ENCODE measurements at regions not wholly inside any gene's neighbourhood (a gene's known extent, or its start where the extent isn't known, plus 50 kb on each side); places are given as distances from the start of the nearest gene placed in this dataset.
A peak's percentile ranks its signal among the peaks of the same experiment; 100 is the strongest.

DNA sequence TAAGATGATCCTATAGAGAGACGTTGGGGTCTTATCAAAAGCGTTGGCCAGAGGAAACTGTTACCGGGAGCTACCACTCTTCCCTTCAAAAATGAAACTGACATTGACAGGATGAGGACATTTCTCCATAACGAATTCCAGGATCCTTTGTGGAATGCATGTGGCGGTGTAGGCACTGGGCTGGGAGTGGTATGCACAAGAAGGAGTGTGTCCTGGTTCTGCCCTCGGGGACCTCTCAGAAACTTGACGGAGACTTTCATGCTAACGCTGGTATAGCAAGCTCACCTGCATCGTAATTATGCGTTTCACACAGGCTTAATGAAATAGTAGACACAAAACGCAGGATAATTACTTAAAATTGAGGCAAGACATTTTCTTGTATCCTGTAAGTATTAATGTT, 441.1 kb downstream of the FGF9 start:
- H3K4me1 ChIP-seq = no peaks in the 10 kb centered on the region

GRCh38 chr13:22112956-22113745, 442.3 kb downstream of the FGF9 start:
- no peak for ATAC-seq
- H3K4me1 ChIP-seq = no peaks in the 10 kb centered on the region
- 92 to 95% methylated on average over 6 to 11 of the region's 11 CpGs for WGBS, 2 donors (ENCODE audit: low coverage in 1 of 2)

More for the DNA sequence above, 441.1 kb downstream of the FGF9 start:
- TF ChIP-seq, protein P1, sequence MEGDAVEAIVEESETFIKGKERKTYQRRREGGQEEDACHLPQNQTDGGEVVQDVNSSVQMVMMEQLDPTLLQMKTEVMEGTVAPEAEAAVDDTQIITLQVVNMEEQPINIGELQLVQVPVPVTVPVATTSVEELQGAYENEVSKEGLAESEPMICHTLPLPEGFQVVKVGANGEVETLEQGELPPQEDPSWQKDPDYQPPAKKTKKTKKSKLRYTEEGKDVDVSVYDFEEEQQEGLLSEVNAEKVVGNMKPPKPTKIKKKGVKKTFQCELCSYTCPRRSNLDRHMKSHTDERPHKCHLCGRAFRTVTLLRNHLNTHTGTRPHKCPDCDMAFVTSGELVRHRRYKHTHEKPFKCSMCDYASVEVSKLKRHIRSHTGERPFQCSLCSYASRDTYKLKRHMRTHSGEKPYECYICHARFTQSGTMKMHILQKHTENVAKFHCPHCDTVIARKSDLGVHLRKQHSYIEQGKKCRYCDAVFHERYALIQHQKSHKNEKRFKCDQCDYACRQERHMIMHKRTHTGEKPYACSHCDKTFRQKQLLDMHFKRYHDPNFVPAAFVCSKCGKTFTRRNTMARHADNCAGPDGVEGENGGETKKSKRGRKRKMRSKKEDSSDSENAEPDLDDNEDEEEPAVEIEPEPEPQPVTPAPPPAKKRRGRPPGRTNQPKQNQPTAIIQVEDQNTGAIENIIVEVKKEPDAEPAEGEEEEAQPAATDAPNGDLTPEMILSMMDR (IDR thresholded peaks at IDR 0.05) = no peak
- TF ChIP-seq EP300 (IDR thresholded peaks at IDR 0.05) (no peak), POLR2AphosphoS5 (IDR thresholded peaks at IDR 0.05) (no peak), POLR2A (IDR thresholded peaks at IDR 0.05) (no peak)
- H3K9me3 ChIP-seq = no peaks in the 10 kb centered on the region
- H3K4me3 ChIP-seq = no peak overlapping the region
- 89 to 91% methylated on average over 8 to 11 of the region's 11 CpGs for WGBS, 2 donors (ENCODE audit: low coverage in 1 of 2)
- no peak for ATAC-seq
- no peaks in the 10 kb centered on the region for H3K27me3 ChIP-seq
- no peak overlapping the region for H3K27ac ChIP-seq
- no peaks in the 10 kb centered on the region for H3K36me3 ChIP-seq

GRCh38 chr13:22114630-22115311, 443.9 kb downstream of the FGF9 start:
- WGBS, 2 donors (ENCODE audit: low coverage in 1 of 2) = 67 to 74% methylated on average over 5 to 6 of the region's 9 CpGs
- no peak for TF ChIP-seq EP300 (IDR thresholded peaks at IDR 0.05)
- TF ChIP-seq POLR2AphosphoS5 (IDR thresholded peaks at IDR 0.05) = no peak
- TF ChIP-seq, protein P1 (IDR thresholded peaks at IDR 0.05) = no peak
- TF ChIP-seq POLR2A (IDR thresholded peaks at IDR 0.05) = no peak
- no peaks in the 10 kb centered on the region for H3K27me3 ChIP-seq

More at GRCh38 chr13:22112956-22113745, 442.3 kb downstream of the FGF9 start:
- H3K9me3 ChIP-seq = no peaks in the 10 kb centered on the region
- no peak overlapping the region for H3K4me3 ChIP-seq
- TF ChIP-seq, protein P1 (IDR thresholded peaks at IDR 0.05) = no peak
- TF ChIP-seq POLR2AphosphoS5 (IDR thresholded peaks at IDR 0.05) (no peak), POLR2A (IDR thresholded peaks at IDR 0.05) (no peak), EP300 (IDR thresholded peaks at IDR 0.05) (no peak)
- no peak overlapping the region for H3K27ac ChIP-seq
- no peaks in the 10 kb centered on the region for H3K27me3 ChIP-seq
- no peaks in the 10 kb centered on the region for H3K36me3 ChIP-seq

DNA sequence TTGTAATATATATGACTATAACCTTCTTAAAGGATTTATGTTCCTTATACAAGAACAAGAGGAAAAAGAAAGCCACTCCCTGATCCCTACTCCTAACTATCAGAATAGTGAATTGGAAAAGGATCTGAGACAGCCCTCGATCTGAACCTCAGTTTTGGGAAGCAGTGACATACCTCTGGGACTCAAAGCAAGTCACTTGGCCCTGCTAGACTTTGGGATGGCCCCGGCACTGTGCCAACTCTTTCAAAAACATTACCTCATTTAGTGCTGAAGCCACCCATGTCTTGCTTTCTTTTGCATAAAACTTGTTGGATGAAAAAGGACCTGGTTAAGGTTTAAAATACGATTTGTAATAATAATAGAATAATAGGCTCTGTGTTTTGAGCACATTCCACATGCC, 447.3 kb downstream of the FGF9 start:
- WGBS, 2 donors (ENCODE audit: low coverage in 1 of 2) = 67 to 71% methylated on average over 2 to 3 of the region's 3 CpGs
- no peaks in the 10 kb centered on the region for H3K9me3 ChIP-seq
- no peak overlapping the region for H3K27ac ChIP-seq
- TF ChIP-seq, protein P1 (IDR thresholded peaks at IDR 0.05) = no peak
- no peaks in the 10 kb centered on the region for H3K4me1 ChIP-seq
- H3K27me3 ChIP-seq = no peaks in the 10 kb centered on the region
- no peaks in the 10 kb centered on the region for H3K36me3 ChIP-seq
- no peak overlapping the region for H3K4me3 ChIP-seq
- no peak for ATAC-seq

More at GRCh38 chr13:22114630-22115311, 443.9 kb downstream of the FGF9 start:
- Histone ChIP-seq H3K27ac (no peak overlapping the region), H3K4me3 (no peak overlapping the region), H3K9me3 (no peaks in the 10 kb centered on the region), H3K4me1 (no peaks in the 10 kb centered on the region), H3K36me3 (no peaks in the 10 kb centered on the region)
- peak; percentile 61 for ATAC-seq

DNA sequence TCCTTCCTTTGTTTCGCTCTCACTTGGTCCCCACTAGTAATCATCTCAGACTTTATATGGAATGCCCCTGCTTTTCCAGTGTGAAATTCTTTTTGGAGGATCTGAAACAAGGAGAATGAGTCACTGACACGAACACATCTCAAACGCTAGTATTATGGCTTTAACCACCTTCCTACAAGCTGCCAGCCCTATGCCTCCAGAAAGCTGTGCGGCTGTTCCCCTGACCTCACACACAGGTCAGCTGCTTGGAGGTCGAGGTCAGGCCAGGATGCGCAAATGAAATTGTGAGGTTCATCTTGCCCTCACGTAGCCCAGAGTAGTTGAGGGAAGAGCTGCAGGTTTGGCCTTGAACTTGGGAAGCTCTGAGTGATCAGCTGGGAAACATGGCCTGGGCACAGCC, 449.8 kb downstream of the FGF9 start:
- Histone ChIP-seq H3K4me3 (no peak overlapping the region), H3K27me3 (no peaks in the 10 kb centered on the region), H3K36me3 (no peaks in the 10 kb centered on the region), H3K9me3 (no peaks in the 10 kb centered on the region), H3K27ac (no peak overlapping the region), H3K4me1 (no peaks in the 10 kb centered on the region)
- TF ChIP-seq EP300 (IDR thresholded peaks at IDR 0.05) (no peak), POLR2A (IDR thresholded peaks at IDR 0.05) (no peak), POLR2AphosphoS5 (IDR thresholded peaks at IDR 0.05) (no peak)
- TF ChIP-seq, protein P1 (IDR thresholded peaks at IDR 0.05) = no peak
- WGBS, 2 donors (ENCODE audit: low coverage in 1 of 2) = 80 to 89% methylated on average over 2 to 5 of the region's 7 CpGs
- ATAC-seq = no peak

Data from gastroesophageal sphincter (tissue), 4 donors.